CD4-positive, alpha-beta T cell (primary cell): ENCODE measurements at regions not wholly inside any gene's neighbourhood (a gene's known extent, or its start where the extent isn't known, plus 50 kb on each side); places are given as distances from the start of the nearest gene placed in this dataset.

Experiments used
- ATAC-seq: fragments of 200-7000 bp; cut with Tn5 transposase; one replicate; pipeline ENCODE4 v1.10.0; 2022; ENCODE audit warnings: mild to moderate bottlenecking; ENCODE audit not compliant: poor library complexity
- CTCF ChIA-PET: fragments of 350-600 bp; sonication (Branson Sonifier 250); formaldehyde crosslinking; loops from one replicate; lab custom pipeline; 2021; ENCODE audit warnings: antibody characterized with exemption, inconsistent platforms; lab: Charles Lee
- POLR2A ChIA-PET: fragments of 350-600 bp; sonication (Branson Sonifier 250); formaldehyde crosslinking; loops from one replicate; lab custom pipeline; 2021; ENCODE audit warnings: antibody characterized with exemption, inconsistent platforms; lab: Charles Lee
- DNase-seq, 14 experiments: peaks; one replicate each; pipeline ENCODE4 v3.0.0-alpha.2; 2013 to 2020; ENCODE audit warnings: mixed read lengths in 2 of 14
- H3K27ac ChIP-seq, 2 donors: one replicate each; pipeline versions ENCODE4 v1.5.1 to v1.7.0; 2013; ENCODE audit warnings: low read length in 2 of 2, low read depth in 1 of 2, mild to moderate bottlenecking in 1 of 2
- H3K27me3 ChIP-seq, 2 experiments: 1 replicate in 1 of 2; 2 replicates in 1 of 2; pipeline versions ENCODE4 v1.6.1 to v1.7.0; 2013; ENCODE audit warnings: low read length in 2 of 2, control low read depth in 1 of 2, mild to moderate bottlenecking in 1 of 2, moderate library complexity in 1 of 2; ENCODE audit not compliant: insufficient read depth in 2 of 2, control insufficient read depth in 1 of 2
- H3K36me3 ChIP-seq: one replicate; pipeline ENCODE4 v1.6.1; 2013; ENCODE audit warnings: low read length, control low read depth; ENCODE audit not compliant: insufficient read depth
- H3K4me1 ChIP-seq: one replicate; pipeline ENCODE4 v1.6.1; 2013; ENCODE audit warnings: low read length, control low read depth; ENCODE audit not compliant: insufficient read depth
- H3K4me3 ChIP-seq: one replicate; pipeline ENCODE4 v1.5.1; 2013; ENCODE audit warnings: mild to moderate bottlenecking, low read length, moderate library complexity
- H3K9me3 ChIP-seq, 2 experiments: 1 replicate in 1 of 2; 2 replicates in 1 of 2; pipeline versions ENCODE4 v1.6.1 to v1.7.0; 2013; ENCODE audit warnings: low read length in 2 of 2, mild to moderate bottlenecking in 2 of 2, control low read depth in 1 of 2, moderate library complexity in 1 of 2; ENCODE audit not compliant: control insufficient read depth in 1 of 2, insufficient read depth in 1 of 2
- H3K27ac Mint-ChIP-seq: one replicate; pipeline ENCODE4 v1.8.0; 2020; ENCODE audit warnings: mixed read lengths
- H3K27me3 Mint-ChIP-seq: one replicate; pipeline ENCODE4 v1.8.0; 2021; ENCODE audit warnings: mixed read lengths
- H3K36me3 Mint-ChIP-seq: one replicate; pipeline ENCODE4 v1.8.0; 2021; ENCODE audit warnings: low read depth, mixed read lengths
- H3K4me1 Mint-ChIP-seq: one replicate; pipeline ENCODE4 v1.8.0; 2021; ENCODE audit warnings: low read depth, mixed read lengths
- H3K4me3 Mint-ChIP-seq: one replicate; pipeline ENCODE4 v1.8.0; 2020; ENCODE audit warnings: mild to moderate bottlenecking, mixed read lengths
- H3K9me3 Mint-ChIP-seq: one replicate; pipeline ENCODE4 v1.8.0; 2020; ENCODE audit warnings: mixed read lengths
- intact Hi-C, 2 experiments: fragments of 100-400 bp; cut with DNase I in 1 of 2; cut with micrococcal nuclease in 1 of 2; formaldehyde crosslinking; loops; one replicate each; pipeline versions ENCODE4 v1.15.1 to v1.9.0; 2023 to 2025; cut with DNase I, micrococcal nuclease
- TF ChIP-seq, protein P1 (sequence below): fragments of 200-600 bp; IDR thresholded peaks from one replicate; pipeline ENCODE4 v1.8.0; 2022; ENCODE audit warnings: antibody characterized with exemption, mild to moderate bottlenecking

DNA sequence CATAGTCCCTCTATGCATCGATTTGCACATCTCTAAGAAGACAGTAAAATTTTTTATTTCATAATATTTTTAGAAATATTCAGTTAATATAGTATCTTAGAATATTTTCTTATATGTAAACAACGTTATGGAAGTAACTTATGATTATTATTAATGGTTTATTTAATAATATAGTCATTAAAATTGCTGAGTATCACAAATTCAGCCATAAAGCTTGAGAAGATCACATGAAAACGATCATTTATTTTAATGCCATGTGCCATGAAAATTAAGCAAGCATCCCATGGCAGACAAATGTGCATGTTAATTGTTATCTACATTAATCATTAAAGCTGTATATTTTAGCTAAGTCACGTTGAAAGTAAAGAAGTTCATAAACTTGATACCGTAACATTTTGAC lies 907.1 kb downstream of the KCNT2 start:
- Mint-ChIP-seq H3K36me3 (no peaks in the 10 kb centered on the region), H3K27me3 (no peaks in the 10 kb centered on the region), H3K9me3 (peaks cover under 1% of the 10 kb centered on the region), H3K4me1 (no peaks in the 10 kb centered on the region), H3K4me3 (no peak overlapping the region), H3K27ac (no peak overlapping the region)
- Histone ChIP-seq H3K27ac (no peak overlapping the region), H3K9me3 (no peaks in the 10 kb centered on the region), H3K4me1 (no peaks in the 10 kb centered on the region), H3K27me3 (no peaks in the 10 kb centered on the region), H3K36me3 (no peaks in the 10 kb centered on the region), H3K4me3 (no peak overlapping the region)
- no peak for DNase-seq
- ChIA-PET CTCF (no interaction called here), POLR2A (no interaction called here)
- TF ChIP-seq, protein P1, sequence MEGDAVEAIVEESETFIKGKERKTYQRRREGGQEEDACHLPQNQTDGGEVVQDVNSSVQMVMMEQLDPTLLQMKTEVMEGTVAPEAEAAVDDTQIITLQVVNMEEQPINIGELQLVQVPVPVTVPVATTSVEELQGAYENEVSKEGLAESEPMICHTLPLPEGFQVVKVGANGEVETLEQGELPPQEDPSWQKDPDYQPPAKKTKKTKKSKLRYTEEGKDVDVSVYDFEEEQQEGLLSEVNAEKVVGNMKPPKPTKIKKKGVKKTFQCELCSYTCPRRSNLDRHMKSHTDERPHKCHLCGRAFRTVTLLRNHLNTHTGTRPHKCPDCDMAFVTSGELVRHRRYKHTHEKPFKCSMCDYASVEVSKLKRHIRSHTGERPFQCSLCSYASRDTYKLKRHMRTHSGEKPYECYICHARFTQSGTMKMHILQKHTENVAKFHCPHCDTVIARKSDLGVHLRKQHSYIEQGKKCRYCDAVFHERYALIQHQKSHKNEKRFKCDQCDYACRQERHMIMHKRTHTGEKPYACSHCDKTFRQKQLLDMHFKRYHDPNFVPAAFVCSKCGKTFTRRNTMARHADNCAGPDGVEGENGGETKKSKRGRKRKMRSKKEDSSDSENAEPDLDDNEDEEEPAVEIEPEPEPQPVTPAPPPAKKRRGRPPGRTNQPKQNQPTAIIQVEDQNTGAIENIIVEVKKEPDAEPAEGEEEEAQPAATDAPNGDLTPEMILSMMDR, result no peak
- intact Hi-C loops, result no loop called here
- ATAC-seq, result no peak

DNA sequence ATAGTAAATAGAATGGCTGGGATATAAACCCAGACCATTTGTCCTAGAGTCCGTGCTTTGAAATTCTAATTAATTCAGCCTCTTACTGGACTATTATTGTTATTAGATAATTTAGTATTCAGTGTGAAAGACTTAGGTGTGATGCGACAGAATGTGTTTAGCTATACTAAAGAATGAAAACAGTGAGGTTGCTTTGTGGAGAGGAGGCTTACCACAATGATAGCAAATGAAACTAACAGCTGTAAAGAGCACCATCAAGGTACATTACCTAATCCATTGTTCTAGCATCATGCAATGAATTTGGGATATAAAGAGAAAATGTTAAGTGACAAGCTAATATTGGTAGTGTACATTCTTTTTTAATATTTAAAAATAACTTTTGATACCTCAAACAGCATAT lies 911.1 kb downstream of the KCNT2 start:
- no peaks in the 10 kb centered on the region for H3K27me3 Mint-ChIP-seq
- ChIA-PET POLR2A (no interaction called here), CTCF (no interaction called here)
- H3K27ac ChIP-seq, result no peak overlapping the region
- TF ChIP-seq, protein P1, result no peak
- no peaks in the 10 kb centered on the region for H3K27me3 ChIP-seq
- no peak overlapping the region for H3K4me3 ChIP-seq
- no peaks in the 10 kb centered on the region for H3K4me1 ChIP-seq
- no peak for ATAC-seq
- no peaks in the 10 kb centered on the region for H3K36me3 Mint-ChIP-seq
- H3K4me3 Mint-ChIP-seq, result no peak overlapping the region
- no peak overlapping the region for H3K27ac Mint-ChIP-seq
- H3K9me3 ChIP-seq, result no peaks in the 10 kb centered on the region
- H3K9me3 Mint-ChIP-seq, result peaks cover 3% of the 10 kb centered on the region
- no peaks in the 10 kb centered on the region for H3K36me3 ChIP-seq
- no peak for DNase-seq
- no peaks in the 10 kb centered on the region for H3K4me1 Mint-ChIP-seq
- intact Hi-C loops, result no loop called here

GRCh38 chr1:195686764-195687163 lies 921.5 kb downstream of the KCNT2 start:
- H3K27me3 Mint-ChIP-seq, result no peaks in the 10 kb centered on the region
- CTCF ChIA-PET, result no interaction called here
- Histone ChIP-seq H3K9me3 (no peaks in the 10 kb centered on the region), H3K27me3 (no peaks in the 10 kb centered on the region), H3K27ac (no peak overlapping the region), H3K36me3 (no peaks in the 10 kb centered on the region), H3K4me1 (no peaks in the 10 kb centered on the region), H3K4me3 (no peak overlapping the region)
- H3K4me3 Mint-ChIP-seq, result no peak overlapping the region
- no peaks in the 10 kb centered on the region for H3K4me1 Mint-ChIP-seq
- H3K36me3 Mint-ChIP-seq, result no peaks in the 10 kb centered on the region
- H3K27ac Mint-ChIP-seq, result no peak overlapping the region
- POLR2A ChIA-PET, result no interaction called here
- ATAC-seq, result no peak
- intact Hi-C loops, result no loop called here
- H3K9me3 Mint-ChIP-seq, result peaks cover 2% of the 10 kb centered on the region
- DNase-seq, result no peak
- TF ChIP-seq, protein P1, result no peak
